ENCODE measurements at regions not wholly inside any gene's neighbourhood (a gene's known extent, or its start where the extent isn't known, plus 50 kb on each side); places are given as distances from the start of the nearest gene placed in this dataset.

DNA sequence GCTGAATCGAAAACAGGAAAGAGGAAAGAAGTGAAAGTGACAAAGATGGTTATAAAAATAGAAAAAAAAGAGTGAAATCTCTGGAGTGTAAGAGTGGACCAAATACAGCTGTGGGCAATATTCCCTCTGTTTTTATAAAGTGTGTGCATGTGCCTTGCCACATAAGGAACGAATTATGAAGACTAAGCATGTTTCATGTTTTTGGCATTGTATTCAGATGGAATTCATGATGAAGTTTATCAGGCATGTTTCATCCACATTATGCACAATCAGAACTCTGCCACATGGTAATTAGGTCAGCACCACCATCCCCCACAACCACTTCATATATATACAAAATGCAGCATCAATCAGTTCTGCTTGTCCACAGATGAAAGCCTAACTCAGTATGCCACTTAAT lies 348.0 kb downstream of the ZNF608 start:
- no peak overlapping the region for H2AFZ ChIP-seq (ENCODE audit: low read depth, low read length)
- dilution Hi-C loops (cut with MboI; ENCODE audit: extremely low pct_ligation_motif_present, low sequenced_read_pairs), result no loop called here
- H3K36me3 ChIP-seq (ENCODE audit: control insufficient read depth in 2 of 2, extremely low read depth in 1 of 2, insufficient read depth in 2 of 2, low read length in 2 of 2), result no peaks in the 10 kb centered on the region
- H3K27ac ChIP-seq (ENCODE audit: insufficient read depth, low read depth, low read length), result no peak overlapping the region
- H3K4me2 ChIP-seq (ENCODE audit: insufficient read depth, low read length), result no peak overlapping the region
- ChIA-PET CTCF (no interaction called here), POLR2A (no interaction called here)
- TF ChIP-seq GATA2 (IDR thresholded peaks at IDR 0.05; ENCODE audit: insufficient read depth, insufficient read length, low read depth, low read length), result no peak
- no peak for TF ChIP-seq POLR2AphosphoS5 (IDR thresholded peaks at IDR 0.05; ENCODE audit: insufficient read depth, low read depth, low read length)
- TF ChIP-seq, protein P1, sequence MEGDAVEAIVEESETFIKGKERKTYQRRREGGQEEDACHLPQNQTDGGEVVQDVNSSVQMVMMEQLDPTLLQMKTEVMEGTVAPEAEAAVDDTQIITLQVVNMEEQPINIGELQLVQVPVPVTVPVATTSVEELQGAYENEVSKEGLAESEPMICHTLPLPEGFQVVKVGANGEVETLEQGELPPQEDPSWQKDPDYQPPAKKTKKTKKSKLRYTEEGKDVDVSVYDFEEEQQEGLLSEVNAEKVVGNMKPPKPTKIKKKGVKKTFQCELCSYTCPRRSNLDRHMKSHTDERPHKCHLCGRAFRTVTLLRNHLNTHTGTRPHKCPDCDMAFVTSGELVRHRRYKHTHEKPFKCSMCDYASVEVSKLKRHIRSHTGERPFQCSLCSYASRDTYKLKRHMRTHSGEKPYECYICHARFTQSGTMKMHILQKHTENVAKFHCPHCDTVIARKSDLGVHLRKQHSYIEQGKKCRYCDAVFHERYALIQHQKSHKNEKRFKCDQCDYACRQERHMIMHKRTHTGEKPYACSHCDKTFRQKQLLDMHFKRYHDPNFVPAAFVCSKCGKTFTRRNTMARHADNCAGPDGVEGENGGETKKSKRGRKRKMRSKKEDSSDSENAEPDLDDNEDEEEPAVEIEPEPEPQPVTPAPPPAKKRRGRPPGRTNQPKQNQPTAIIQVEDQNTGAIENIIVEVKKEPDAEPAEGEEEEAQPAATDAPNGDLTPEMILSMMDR (IDR thresholded peaks at IDR 0.05; ENCODE audit: extremely low read depth in 1 of 2, insufficient read depth in 1 of 2, low read depth in 1 of 2, low read length in 2 of 2), result no peak
- TF ChIP-seq, protein P2, sequence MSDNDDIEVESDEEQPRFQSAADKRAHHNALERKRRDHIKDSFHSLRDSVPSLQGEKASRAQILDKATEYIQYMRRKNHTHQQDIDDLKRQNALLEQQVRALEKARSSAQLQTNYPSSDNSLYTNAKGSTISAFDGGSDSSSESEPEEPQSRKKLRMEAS (IDR thresholded peaks at IDR 0.05; ENCODE audit: insufficient read depth, insufficient read length), result no peak
- no peak for TF ChIP-seq MYC (IDR thresholded peaks at IDR 0.05; ENCODE audit: low read depth, low read length)
- TF ChIP-seq EZH2 (IDR thresholded peaks at IDR 0.05; ENCODE audit: borderline replicate concordance, low read depth, low read length, severe bottlenecking), result no peak
- TF ChIP-seq POLR2A (IDR thresholded peaks at IDR 0.05; ENCODE audit: low read depth, low read length), result no peak
- TF ChIP-seq FOS (IDR thresholded peaks at IDR 0.05; ENCODE audit: borderline replicate concordance, insufficient read depth, low read length), result no peak
- TF ChIP-seq JUN (IDR thresholded peaks at IDR 0.05; ENCODE audit: borderline replicate concordance, insufficient read depth, insufficient read length, low read depth), result no peak
- DNase-seq (ENCODE audit: low read depth, low spot score) (peak; percentile 26), FAIRE-seq (no peak)
- H3K9me1 ChIP-seq (replicated peaks; ENCODE audit: control insufficient read depth, extremely low read depth, insufficient read depth, low read length), result no peaks in the 10 kb centered on the region
- no TSS peak for BruUV-seq (replicated peaks)
- no peak overlapping the region for H3K4me3 ChIP-seq (replicated peaks in 1 of 3; ENCODE audit: insufficient read depth in 1 of 3, low read depth in 1 of 3, low read length in 3 of 3)
- no peaks in the 10 kb centered on the region for H3K9me3 ChIP-seq (replicated peaks; ENCODE audit: control insufficient read depth, insufficient read depth, low read length)
- no peaks in the 10 kb centered on the region for H3K79me2 ChIP-seq (ENCODE audit: control insufficient read depth, insufficient read depth, low read length)
- H3K9ac ChIP-seq (replicated peaks; ENCODE audit: extremely low read depth, insufficient read depth, low read length), result no peak overlapping the region
- no peaks in the 10 kb centered on the region for H3K4me1 ChIP-seq (ENCODE audit: control insufficient read depth, extremely low read depth, insufficient read depth, low read length)
- H4K20me1 ChIP-seq (replicated peaks; ENCODE audit: control insufficient read depth, extremely low read depth, insufficient read depth, low read length), result no peaks in the 10 kb centered on the region
- intact Hi-C loops (cut with micrococcal nuclease), result no loop called here
- H3K27me3 ChIP-seq (ENCODE audit: control insufficient read depth in 2 of 2, insufficient read depth in 2 of 2, low read length in 2 of 2), result peaks cover 0 to 3% of the 10 kb centered on the region in 2 experiments

Measured in endothelial cell of umbilical vein (primary cell).